PC-9 (cell line): ENCODE measurements at regions not wholly inside any gene's neighbourhood (a gene's known extent, or its start where the extent isn't known, plus 50 kb on each side); places are given as distances from the start of the nearest gene placed in this dataset.

Experiments used
- BruUV-seq: library from RNA; stranded (reverse); fragments of 400-500 nt; replicated peaks from 2 replicates; lab custom pipeline; 2021; lab: Mats Ljungman, UMichigan
- CTCF ChIA-PET: fragments of 300-600 bp; sonication (Branson Sonifier 250); formaldehyde crosslinking; loops from one replicate; lab custom pipeline; 2022; ENCODE audit warnings: antibody characterized with exemption; lab: Charles Lee
- POLR2A ChIA-PET: fragments of 300-600 bp; sonication (Branson Sonifier 250); formaldehyde crosslinking; loops from one replicate; lab custom pipeline; 2022; ENCODE audit warnings: antibody characterized with exemption; ENCODE audit not compliant: unreplicated experiment; lab: Charles Lee
- DNase-seq, 2 experiments: peaks; one replicate each; pipeline versions ENCODE4 v3.0.0 to v3.0.0-alpha.2; 2015 to 2022; ENCODE audit warnings: mixed read lengths in 1 of 2
- H2AFZ ChIP-seq: fragments of 200-600 bp; sonication (generic); 2 replicates; pipeline ENCODE4 v1.8.1; 2017; ENCODE audit warnings: antibody characterized with exemption
- H3F3A ChIP-seq: fragments of 200-600 bp; sonication (generic); 2 replicates; pipeline ENCODE4 v1.8.1; 2017; ENCODE audit warnings: antibody characterized with exemption, mild to moderate bottlenecking, low read depth; ENCODE audit not compliant: insufficient read depth
- H3K27ac ChIP-seq: fragments of 200-600 bp; sonication (generic); 2 replicates; pipeline ENCODE4 v1.6.1; 2016; ENCODE audit warnings: mixed run types
- H3K27me3 ChIP-seq: fragments of 200-600 bp; sonication (generic); 2 replicates; pipeline ENCODE4 v1.6.1; 2016; ENCODE audit warnings: low read depth, mixed run types; ENCODE audit not compliant: insufficient read depth
- H3K36me3 ChIP-seq: fragments of 200-600 bp; sonication (generic); 2 replicates; pipeline ENCODE4 v1.6.1; 2016; ENCODE audit warnings: low read depth, mixed run types
- H3K4me1 ChIP-seq: fragments of 200-600 bp; sonication (generic); replicated peaks from 2 replicates; pipeline ENCODE4 v1.6.1; 2016; ENCODE audit warnings: mixed run types; ENCODE audit not compliant: insufficient read depth
- H3K4me2 ChIP-seq: fragments of 200-600 bp; sonication (generic); 2 replicates; pipeline ENCODE4 v1.6.1; 2017; ENCODE audit warnings: mixed run types
- H3K4me3 ChIP-seq: fragments of 200-600 bp; sonication (generic); 2 replicates; pipeline ENCODE4 v1.6.1; 2016; ENCODE audit warnings: mixed run types
- H3K79me2 ChIP-seq: fragments of 200-600 bp; sonication (generic); 2 replicates; pipeline ENCODE4 v1.6.1; 2017; ENCODE audit warnings: low read depth, mixed run types
- H3K9me2 ChIP-seq: fragments of 200-600 bp; sonication (generic); 2 replicates; pipeline ENCODE4 v1.8.1; 2017; ENCODE audit warnings: mild to moderate bottlenecking; ENCODE audit not compliant: insufficient read depth
- H3K9me3 ChIP-seq: fragments of 200-600 bp; sonication (generic); 2 replicates; pipeline ENCODE4 v1.8.1; 2016; ENCODE audit warnings: low read depth; ENCODE audit not compliant: insufficient read depth
- H4K20me1 ChIP-seq: fragments of 200-600 bp; sonication (generic); 2 replicates; pipeline ENCODE4 v1.8.1; 2017; ENCODE audit not compliant: insufficient read depth
- EZH2 ChIP-seq: fragments of 200-600 bp; sonication (generic); IDR thresholded peaks from 2 replicates; pipeline ENCODE4 v1.8.0; 2017; ENCODE audit warnings: antibody characterized with exemption, low read depth
- intact Hi-C: fragments of 100-400 bp; cut with micrococcal nuclease; formaldehyde crosslinking; loops from one replicate; pipeline ENCODE4 v1.10.0; 2022; ENCODE audit not compliant: unreplicated experiment
- TF ChIP-seq, protein P1 (sequence below): fragments of 200-600 bp; sonication (generic); conservative IDR thresholded peaks from 2 replicates; pipeline ENCODE4 v1.6.1; 2017; ENCODE audit warnings: mixed run types, antibody characterized with exemption, mild to moderate bottlenecking, moderate library complexity

- no TSS peak for BruUV-seq
- intact Hi-C loops, result no loop called here
- no peaks in the 10 kb centered on the region for H3K36me3 ChIP-seq
- H3K9me2 ChIP-seq, result no peaks in the 10 kb centered on the region
- no peaks in the 10 kb centered on the region for H3K9me3 ChIP-seq
- no peaks in the 10 kb centered on the region for H3K79me2 ChIP-seq
- H3K4me3 ChIP-seq, result no peak overlapping the region
- no peak overlapping the region for H3K4me2 ChIP-seq
- no peak overlapping the region for H3K27ac ChIP-seq
- TF ChIP-seq EZH2, result no peak
- TF ChIP-seq, protein P1, sequence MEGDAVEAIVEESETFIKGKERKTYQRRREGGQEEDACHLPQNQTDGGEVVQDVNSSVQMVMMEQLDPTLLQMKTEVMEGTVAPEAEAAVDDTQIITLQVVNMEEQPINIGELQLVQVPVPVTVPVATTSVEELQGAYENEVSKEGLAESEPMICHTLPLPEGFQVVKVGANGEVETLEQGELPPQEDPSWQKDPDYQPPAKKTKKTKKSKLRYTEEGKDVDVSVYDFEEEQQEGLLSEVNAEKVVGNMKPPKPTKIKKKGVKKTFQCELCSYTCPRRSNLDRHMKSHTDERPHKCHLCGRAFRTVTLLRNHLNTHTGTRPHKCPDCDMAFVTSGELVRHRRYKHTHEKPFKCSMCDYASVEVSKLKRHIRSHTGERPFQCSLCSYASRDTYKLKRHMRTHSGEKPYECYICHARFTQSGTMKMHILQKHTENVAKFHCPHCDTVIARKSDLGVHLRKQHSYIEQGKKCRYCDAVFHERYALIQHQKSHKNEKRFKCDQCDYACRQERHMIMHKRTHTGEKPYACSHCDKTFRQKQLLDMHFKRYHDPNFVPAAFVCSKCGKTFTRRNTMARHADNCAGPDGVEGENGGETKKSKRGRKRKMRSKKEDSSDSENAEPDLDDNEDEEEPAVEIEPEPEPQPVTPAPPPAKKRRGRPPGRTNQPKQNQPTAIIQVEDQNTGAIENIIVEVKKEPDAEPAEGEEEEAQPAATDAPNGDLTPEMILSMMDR, result no peak
- ChIA-PET CTCF (no interaction called here), POLR2A (no interaction called here)
- no peaks in the 10 kb centered on the region for H4K20me1 ChIP-seq
- no peak for DNase-seq
- H3K27me3 ChIP-seq, result no peaks in the 10 kb centered on the region
- no peaks in the 10 kb centered on the region for H3F3A ChIP-seq
- H3K4me1 ChIP-seq, result no peaks in the 10 kb centered on the region
- no peak overlapping the region for H2AFZ ChIP-seq
Observed at GRCh38 chr3:153266619-153267018, 104.6 kb downstream of the RAP2B start.

GRCh38 chr3:153268564-153269279, 106.7 kb downstream of the RAP2B start:
- Histone ChIP-seq H3K4me1 (no peaks in the 10 kb centered on the region), H3K27ac (no peak overlapping the region), H3K9me3 (no peaks in the 10 kb centered on the region), H2AFZ (no peak overlapping the region), H3K79me2 (no peaks in the 10 kb centered on the region), H3K36me3 (no peaks in the 10 kb centered on the region), H3K4me2 (no peak overlapping the region), H3K9me2 (no peaks in the 10 kb centered on the region), H3K4me3 (no peak overlapping the region), H3F3A (no peaks in the 10 kb centered on the region), H3K27me3 (no peaks in the 10 kb centered on the region), H4K20me1 (no peaks in the 10 kb centered on the region)
- ChIA-PET POLR2A (no interaction called here), CTCF (no interaction called here)
- no peak for DNase-seq
- intact Hi-C loops, result no loop called here
- no TSS peak for BruUV-seq
- no peak for TF ChIP-seq EZH2
- TF ChIP-seq, protein P1, result no peak

DNA sequence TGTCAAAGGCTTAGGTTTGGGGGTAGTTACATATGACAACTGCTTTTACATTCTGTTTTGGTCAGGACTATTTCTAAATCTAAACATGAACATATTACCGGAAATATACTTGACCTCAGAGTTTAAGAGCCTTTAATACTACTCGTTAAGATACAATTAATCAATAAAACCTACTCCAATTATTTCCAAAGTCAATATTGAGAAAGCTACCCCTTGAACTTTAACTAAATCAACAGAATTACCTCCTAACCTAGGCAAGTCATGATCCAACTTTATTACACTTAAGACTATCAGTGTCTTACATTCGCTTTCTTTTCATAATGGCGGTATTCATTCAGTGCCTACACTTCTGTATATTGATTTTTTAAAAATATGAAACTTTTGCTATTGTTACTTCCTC, 107.7 kb downstream of the RAP2B start:
- H3K9me2 ChIP-seq, result no peaks in the 10 kb centered on the region
- H4K20me1 ChIP-seq, result no peaks in the 10 kb centered on the region
- POLR2A ChIA-PET, result no interaction called here
- no peak overlapping the region for H3K4me2 ChIP-seq
- intact Hi-C loops, result no loop called here
- H2AFZ ChIP-seq, result no peak overlapping the region
- no TSS peak for BruUV-seq
- H3K9me3 ChIP-seq, result no peaks in the 10 kb centered on the region
- H3K27me3 ChIP-seq, result no peaks in the 10 kb centered on the region
- DNase-seq, result no peak
- no peaks in the 10 kb centered on the region for H3K4me1 ChIP-seq
- no peaks in the 10 kb centered on the region for H3F3A ChIP-seq
- no peaks in the 10 kb centered on the region for H3K79me2 ChIP-seq
- H3K27ac ChIP-seq, result no peak overlapping the region
- no peak for TF ChIP-seq EZH2
- TF ChIP-seq, protein P1, result no peak
- H3K4me3 ChIP-seq, result no peak overlapping the region
- H3K36me3 ChIP-seq, result no peaks in the 10 kb centered on the region
- CTCF ChIA-PET, result no interaction called here
